DND-41 (cell line): ENCODE measurements at regions not wholly inside any gene's neighbourhood (a gene's known extent, or its start where the extent isn't known, plus 50 kb on each side); places are given as distances from the start of the nearest gene placed in this dataset.

Source experiments
- EZH2 ChIP-seq: IDR thresholded peaks from 3 replicates; pipeline ENCODE4 v1.6.1; 2012; ENCODE audit warnings: borderline replicate concordance, low read depth, mild to moderate bottlenecking, moderate library complexity, low read length, inconsistent platforms; ENCODE audit not compliant: severe bottlenecking
- TF ChIP-seq, protein P1 (sequence below): IDR thresholded peaks from 2 replicates; pipeline ENCODE4 v1.5.1; 2012; ENCODE audit warnings: borderline replicate concordance, low read length, moderate library complexity, mild to moderate bottlenecking; ENCODE audit not compliant: poor library complexity, severe bottlenecking; ENCODE audit errors: extremely low read depth

DNA sequence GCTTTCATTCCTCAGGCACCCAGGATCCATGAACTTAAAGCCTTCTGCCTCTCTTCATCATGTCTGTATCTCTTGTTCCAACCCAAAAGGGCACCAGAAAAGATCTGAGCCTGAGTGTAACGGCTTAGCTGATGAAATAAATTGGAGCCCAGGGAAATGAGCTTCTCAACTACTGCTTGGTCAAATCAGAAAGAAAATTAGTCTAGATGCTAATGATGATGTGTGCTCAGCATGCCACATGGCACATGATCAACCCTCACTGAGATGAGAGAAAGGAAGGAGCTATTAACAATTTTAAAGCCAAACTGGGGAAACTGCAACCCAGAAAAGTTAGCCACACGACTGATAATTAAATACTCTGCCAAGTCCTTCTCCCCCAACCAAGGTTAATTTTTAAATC is 325.7 kb downstream of the CNTN3 start:
- TF ChIP-seq, protein P1, sequence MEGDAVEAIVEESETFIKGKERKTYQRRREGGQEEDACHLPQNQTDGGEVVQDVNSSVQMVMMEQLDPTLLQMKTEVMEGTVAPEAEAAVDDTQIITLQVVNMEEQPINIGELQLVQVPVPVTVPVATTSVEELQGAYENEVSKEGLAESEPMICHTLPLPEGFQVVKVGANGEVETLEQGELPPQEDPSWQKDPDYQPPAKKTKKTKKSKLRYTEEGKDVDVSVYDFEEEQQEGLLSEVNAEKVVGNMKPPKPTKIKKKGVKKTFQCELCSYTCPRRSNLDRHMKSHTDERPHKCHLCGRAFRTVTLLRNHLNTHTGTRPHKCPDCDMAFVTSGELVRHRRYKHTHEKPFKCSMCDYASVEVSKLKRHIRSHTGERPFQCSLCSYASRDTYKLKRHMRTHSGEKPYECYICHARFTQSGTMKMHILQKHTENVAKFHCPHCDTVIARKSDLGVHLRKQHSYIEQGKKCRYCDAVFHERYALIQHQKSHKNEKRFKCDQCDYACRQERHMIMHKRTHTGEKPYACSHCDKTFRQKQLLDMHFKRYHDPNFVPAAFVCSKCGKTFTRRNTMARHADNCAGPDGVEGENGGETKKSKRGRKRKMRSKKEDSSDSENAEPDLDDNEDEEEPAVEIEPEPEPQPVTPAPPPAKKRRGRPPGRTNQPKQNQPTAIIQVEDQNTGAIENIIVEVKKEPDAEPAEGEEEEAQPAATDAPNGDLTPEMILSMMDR = no peak
- no peak for TF ChIP-seq EZH2
